NB4 (cell line): ENCODE measurements at regions not wholly inside any gene's neighbourhood (a gene's known extent, or its start where the extent isn't known, plus 50 kb on each side); places are given as distances from the start of the nearest gene placed in this dataset.

Experiments used
- POLR2A ChIP-seq: IDR thresholded peaks from 2 replicates; pipeline ENCODE4 v1.6.1; 2011; ENCODE audit warnings: mild to moderate bottlenecking; ENCODE audit not compliant: insufficient read length; ENCODE audit errors: extremely low read depth
- TF ChIP-seq, protein P1 (sequence below): IDR thresholded peaks from one replicate; pipeline ENCODE4 v1.5.1; 2012; ENCODE audit warnings: low read depth, low read length
- TF ChIP-seq, protein P2 (sequence below): IDR thresholded peaks from 2 replicates; pipeline ENCODE4 v1.6.1; 2011; ENCODE audit warnings: low read depth, low read length

DNA sequence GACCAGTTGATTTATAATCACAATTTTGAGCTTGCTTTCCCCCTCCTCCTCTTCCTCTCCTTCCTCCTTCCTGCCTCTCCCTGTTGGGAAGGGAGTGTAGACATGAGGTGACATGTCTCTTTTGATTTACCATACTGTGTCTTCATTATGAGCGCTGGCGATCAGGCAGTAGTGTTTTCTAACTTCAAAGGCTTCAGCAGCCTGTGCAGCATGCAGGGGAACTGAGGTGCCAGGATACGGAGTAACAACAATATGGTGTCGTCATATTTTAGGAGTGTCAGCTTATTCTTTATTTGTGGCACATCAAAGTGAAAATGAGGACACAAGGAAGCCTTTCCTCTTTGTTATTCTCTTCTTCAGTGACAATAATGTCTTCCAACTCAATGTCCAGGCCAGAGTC is 864.2 kb downstream of the SLC4A3 start:
- TF ChIP-seq, protein P1, sequence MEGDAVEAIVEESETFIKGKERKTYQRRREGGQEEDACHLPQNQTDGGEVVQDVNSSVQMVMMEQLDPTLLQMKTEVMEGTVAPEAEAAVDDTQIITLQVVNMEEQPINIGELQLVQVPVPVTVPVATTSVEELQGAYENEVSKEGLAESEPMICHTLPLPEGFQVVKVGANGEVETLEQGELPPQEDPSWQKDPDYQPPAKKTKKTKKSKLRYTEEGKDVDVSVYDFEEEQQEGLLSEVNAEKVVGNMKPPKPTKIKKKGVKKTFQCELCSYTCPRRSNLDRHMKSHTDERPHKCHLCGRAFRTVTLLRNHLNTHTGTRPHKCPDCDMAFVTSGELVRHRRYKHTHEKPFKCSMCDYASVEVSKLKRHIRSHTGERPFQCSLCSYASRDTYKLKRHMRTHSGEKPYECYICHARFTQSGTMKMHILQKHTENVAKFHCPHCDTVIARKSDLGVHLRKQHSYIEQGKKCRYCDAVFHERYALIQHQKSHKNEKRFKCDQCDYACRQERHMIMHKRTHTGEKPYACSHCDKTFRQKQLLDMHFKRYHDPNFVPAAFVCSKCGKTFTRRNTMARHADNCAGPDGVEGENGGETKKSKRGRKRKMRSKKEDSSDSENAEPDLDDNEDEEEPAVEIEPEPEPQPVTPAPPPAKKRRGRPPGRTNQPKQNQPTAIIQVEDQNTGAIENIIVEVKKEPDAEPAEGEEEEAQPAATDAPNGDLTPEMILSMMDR = no peak
- TF ChIP-seq, protein P2, sequence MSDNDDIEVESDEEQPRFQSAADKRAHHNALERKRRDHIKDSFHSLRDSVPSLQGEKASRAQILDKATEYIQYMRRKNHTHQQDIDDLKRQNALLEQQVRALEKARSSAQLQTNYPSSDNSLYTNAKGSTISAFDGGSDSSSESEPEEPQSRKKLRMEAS = no peak
- no peak for TF ChIP-seq POLR2A
